Dermis blood vessel endothelial cell (primary cell): ENCODE measurements at regions not wholly inside any gene's neighbourhood (a gene's known extent, or its start where the extent isn't known, plus 50 kb on each side); places are given as distances from the start of the nearest gene placed in this dataset.

Source experiments
- DNase-seq: peaks from one replicate; pipeline ENCODE4 v3.0.0; 2010

DNA sequence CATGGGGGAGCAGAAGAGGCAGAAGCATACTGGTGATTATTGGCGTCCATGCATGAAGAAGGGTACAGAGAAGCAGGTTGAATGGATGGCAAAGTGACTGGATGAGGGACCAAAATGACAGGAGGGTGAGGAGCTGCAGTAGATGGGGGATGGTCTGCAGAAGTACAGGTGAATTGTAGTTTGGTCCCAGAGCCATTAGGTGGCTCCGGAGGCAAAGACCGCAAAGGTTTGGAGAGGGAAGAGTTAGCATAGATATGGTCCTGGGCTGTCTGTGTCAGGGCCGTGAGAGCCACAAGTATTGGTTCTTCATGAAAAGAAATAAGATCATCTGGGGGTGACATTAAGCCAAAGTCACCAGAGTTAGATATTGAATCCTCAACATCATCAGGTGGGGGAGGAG lies 59.0 kb upstream of the ZNF726 start:
- DNase-seq = no peak

GRCh38 chr19:23851966-23852365 lies 62.7 kb upstream of the ZNF726 start:
- no peak for DNase-seq

- peak; percentile 1 for DNase-seq
Observed at GRCh38 chr19:23832717-23833327, 74.1 kb upstream of the ZNF681 start.

DNA sequence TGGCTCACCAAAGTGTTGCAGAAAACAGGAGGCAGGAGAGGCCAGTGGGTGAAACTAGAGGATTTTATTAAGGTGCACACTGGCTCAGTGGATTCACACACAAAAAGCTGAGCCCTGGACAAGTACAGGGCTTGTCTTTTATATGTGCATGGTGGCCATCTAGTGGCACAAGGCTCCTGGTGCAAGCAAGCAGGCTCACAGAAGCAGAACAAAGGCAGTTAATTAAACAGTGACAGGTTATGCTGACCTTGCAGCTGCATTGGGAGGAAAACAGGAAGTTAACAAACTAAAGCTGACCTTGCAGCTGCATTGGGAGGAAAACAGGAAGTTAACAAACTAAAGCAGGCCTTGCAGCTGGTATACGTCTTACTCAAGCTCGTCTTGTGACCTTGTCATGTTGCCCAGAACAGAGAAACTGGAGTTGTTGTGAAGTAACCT lies 65.3 kb upstream of the ZNF681 start:
- DNase-seq = peak; percentile 4

DNA sequence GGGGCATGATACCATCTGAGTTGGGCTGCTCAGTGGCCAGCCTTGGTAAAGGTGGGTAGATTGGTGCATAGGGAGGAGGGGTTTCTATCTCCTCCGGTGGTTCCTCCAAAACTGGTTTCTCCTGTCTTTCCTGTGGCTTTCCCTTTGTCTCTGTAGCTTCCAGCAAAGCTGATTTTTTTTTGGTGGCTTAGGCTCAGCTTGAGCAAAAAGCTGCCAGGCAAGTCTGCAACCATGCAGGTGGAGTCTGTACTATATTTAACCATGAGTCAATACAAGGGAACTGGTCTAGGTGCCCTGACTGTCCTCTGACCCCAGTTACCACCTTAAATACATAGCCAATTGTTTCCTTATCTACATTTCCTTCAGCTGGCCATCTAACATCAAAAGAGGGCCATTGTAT lies 64.0 kb upstream of the ZNF681 start:
- no peak for DNase-seq

DNA sequence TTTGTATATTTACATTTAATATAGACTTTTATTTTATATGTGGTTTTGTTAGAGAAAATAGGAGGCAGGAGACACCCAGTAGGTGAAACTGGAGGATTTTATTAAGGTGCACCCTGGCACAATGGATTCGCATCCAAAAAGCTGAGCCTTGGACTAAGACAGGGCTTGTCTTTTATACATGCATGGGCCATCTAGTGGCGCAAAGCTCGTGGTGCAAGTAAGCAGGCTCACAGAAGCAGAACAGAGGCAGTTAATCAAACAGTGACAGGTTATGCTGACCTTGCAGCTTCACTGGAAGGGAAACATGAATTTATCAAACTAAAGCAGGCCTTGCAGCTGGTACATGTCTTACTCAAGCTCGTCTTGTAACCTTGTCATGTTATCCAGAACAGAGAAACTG lies 58.8 kb upstream of the ZNF681 start:
- DNase-seq = peak; percentile 34

GRCh38 chr19:23810496-23810895 lies 51.8 kb upstream of the ZNF681 start:
- DNase-seq = no peak
